Right lobe of liver (tissue), 6 donors: ENCODE measurements at regions not wholly inside any gene's neighbourhood (a gene's known extent, or its start where the extent isn't known, plus 50 kb on each side); places are given as distances from the start of the nearest gene placed in this dataset.

Experiments
- ATAC-seq, 4 donors: fragments of 200-7000 bp; cut with Tn5 transposase; one replicate each; pipeline ENCODE4 v1.9.1; 2020; ENCODE audit warnings: mild to moderate bottlenecking in 4 of 4, moderate library complexity in 4 of 4
- DNase-seq, 3 donors: peaks; one replicate each; pipeline ENCODE4 v3.0.0-alpha.2; 2020
- H3K27ac ChIP-seq, 3 donors: fragments of 200-600 bp; one replicate each; pipeline ENCODE4 v1.8.0; 2022
- H3K27me3 ChIP-seq, 2 donors: fragments of 200-600 bp; one replicate each; pipeline ENCODE4 v1.8.0; 2022
- H3K36me3 ChIP-seq, 4 donors: fragments of 200-600 bp; sonication (generic) in 1 of 4; one replicate each; pipeline versions ENCODE4 v1.5.1 to v1.8.0; 2017 to 2022; ENCODE audit warnings: control low read depth in 1 of 4
- H3K4me1 ChIP-seq, 4 donors: fragments of 200-600 bp; sonication (generic) in 1 of 4; one replicate each; pipeline versions ENCODE4 v1.5.1 to v1.8.0; 2017 to 2022; ENCODE audit warnings: control low read depth in 1 of 4
- H3K4me3 ChIP-seq, 3 donors: fragments of 200-600 bp; one replicate each; pipeline ENCODE4 v1.8.0; 2022
- H3K9me3 ChIP-seq, 4 donors: fragments of 200-600 bp; sonication (generic) in 1 of 4; one replicate each; pipeline versions ENCODE4 v1.5.1 to v1.8.0; 2017 to 2022; ENCODE audit warnings: control low read depth in 1 of 4
- POLR2A ChIP-seq: fragments of 450-650 bp; IDR thresholded peaks from one replicate; pipeline ENCODE4 v1.6.1; 2017; ENCODE audit warnings: antibody characterized with exemption, mild to moderate bottlenecking
- WGBS: methylation state at CpG from one replicate; pipeline ENCODE4 v1.1.6; 2018; ENCODE audit warnings: low coverage, low lambda C conversion rate; ENCODE audit not compliant: insufficient coverage; ENCODE audit errors: missing lambda C conversion rate; 5-methylcytosine and 5-hydroxymethylcytosine counted together
- intact Hi-C, 2 donors: fragments of 100-400 bp; cut with DNase I; formaldehyde crosslinking; loops; one replicate each; pipeline versions ENCODE4 v1.11.2 to v1.14.1; 2022
- TF ChIP-seq, protein P1 (sequence below), 4 donors: fragments of 200-600 bp in 3 of 4; fragments of 450-650 bp in 1 of 4; IDR thresholded peaks; one replicate each; pipeline versions ENCODE4 v1.5.1 to v1.8.0; 2016 to 2022; ENCODE audit warnings: antibody characterized with exemption in 4 of 4, mild to moderate bottlenecking in 2 of 4
- donor health status: DM: no; HTN: yes; CAD: no.
- donor health status: DM: no; HTN: no; CAD: no.
- donor health status: DM: no; HTN: no; CAD: no.
- donor health status: DM: no; HTN: yes; CAD: no.
- donor health status: DM: no; HTN: yes; CAD: no.

DNA sequence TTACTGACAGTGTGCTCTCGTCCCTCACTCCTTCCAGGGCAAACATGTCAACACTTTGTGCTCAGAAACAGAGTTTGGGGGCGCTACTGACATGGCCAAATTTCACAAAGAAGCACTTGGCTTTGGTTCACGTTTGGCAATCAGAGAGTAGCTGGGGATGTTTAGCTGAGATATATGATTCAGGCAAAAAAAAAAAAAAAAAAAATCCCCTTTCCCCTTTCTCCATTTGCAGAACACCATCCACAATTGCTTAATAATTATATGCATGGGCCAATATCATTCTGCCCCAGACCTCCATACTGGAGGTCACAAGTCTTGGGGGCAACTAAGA lies 128.4 kb upstream of the ADGRF1 start:
- no peaks in the 10 kb centered on the region for H3K36me3 ChIP-seq
- H3K4me3 ChIP-seq: no peak overlapping the region
- DNase-seq (no peak), ATAC-seq (no peak)
- intact Hi-C loops: no loop called here
- no peaks in the 10 kb centered on the region for H3K9me3 ChIP-seq
- H3K27ac ChIP-seq: no peak overlapping the region
- no peaks in the 10 kb centered on the region for H3K27me3 ChIP-seq
- TF ChIP-seq, protein P1, sequence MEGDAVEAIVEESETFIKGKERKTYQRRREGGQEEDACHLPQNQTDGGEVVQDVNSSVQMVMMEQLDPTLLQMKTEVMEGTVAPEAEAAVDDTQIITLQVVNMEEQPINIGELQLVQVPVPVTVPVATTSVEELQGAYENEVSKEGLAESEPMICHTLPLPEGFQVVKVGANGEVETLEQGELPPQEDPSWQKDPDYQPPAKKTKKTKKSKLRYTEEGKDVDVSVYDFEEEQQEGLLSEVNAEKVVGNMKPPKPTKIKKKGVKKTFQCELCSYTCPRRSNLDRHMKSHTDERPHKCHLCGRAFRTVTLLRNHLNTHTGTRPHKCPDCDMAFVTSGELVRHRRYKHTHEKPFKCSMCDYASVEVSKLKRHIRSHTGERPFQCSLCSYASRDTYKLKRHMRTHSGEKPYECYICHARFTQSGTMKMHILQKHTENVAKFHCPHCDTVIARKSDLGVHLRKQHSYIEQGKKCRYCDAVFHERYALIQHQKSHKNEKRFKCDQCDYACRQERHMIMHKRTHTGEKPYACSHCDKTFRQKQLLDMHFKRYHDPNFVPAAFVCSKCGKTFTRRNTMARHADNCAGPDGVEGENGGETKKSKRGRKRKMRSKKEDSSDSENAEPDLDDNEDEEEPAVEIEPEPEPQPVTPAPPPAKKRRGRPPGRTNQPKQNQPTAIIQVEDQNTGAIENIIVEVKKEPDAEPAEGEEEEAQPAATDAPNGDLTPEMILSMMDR (IDR thresholded peaks at IDR 0.05): no peak
- TF ChIP-seq POLR2A: no peak
- no peaks in the 10 kb centered on the region for H3K4me1 ChIP-seq
- WGBS: 59% methylated on average over 3 of the region's 3 CpGs

DNA sequence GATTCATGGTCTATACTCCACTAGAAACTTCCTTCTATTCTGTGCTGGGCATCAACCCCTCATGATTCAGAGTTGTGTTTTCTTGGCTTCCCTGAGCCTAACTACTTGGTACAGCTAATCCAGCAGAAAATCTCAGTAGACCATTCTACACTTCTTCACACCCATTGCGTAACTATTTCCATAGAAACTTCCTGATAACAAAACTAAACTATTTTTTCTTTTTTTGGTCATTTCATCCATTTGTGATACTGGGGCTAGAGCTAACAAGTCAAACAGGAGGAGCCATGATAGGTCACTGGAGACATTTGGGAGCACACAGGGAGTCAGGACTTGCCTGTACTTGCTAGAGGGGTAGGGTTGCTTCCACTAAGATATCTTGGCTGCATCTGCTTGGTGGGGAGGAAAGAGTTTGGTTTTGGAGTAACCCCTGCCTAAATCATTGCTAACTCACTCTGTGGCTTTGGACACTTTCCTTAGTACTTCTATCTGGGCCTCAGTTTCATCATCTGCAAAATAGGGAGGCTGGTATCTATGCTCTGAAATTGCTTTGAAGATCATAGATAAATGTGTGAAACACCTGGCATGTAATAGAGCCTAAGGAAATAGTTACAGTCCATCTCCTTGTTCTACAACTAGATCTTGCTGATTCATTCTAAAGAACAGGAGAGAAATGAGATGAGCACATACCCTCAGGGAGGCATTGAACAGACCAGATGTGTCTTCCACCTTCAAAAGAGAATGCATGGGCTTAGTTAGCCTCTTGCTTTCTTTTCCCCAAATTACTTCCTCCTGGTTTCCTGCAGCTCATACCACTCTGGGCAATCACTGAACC lies 127.9 kb upstream of the ADGRF1 start:
- no peak for TF ChIP-seq POLR2A
- TF ChIP-seq, protein P1 (IDR thresholded peaks at IDR 0.05): no peak
- H3K36me3 ChIP-seq: no peaks in the 10 kb centered on the region
- no peak overlapping the region for H3K4me3 ChIP-seq
- intact Hi-C loops: no loop called here
- no peaks in the 10 kb centered on the region for H3K4me1 ChIP-seq
- H3K27ac ChIP-seq: no peak overlapping the region
- H3K9me3 ChIP-seq: no peaks in the 10 kb centered on the region
- ATAC-seq (peak in 3 of 4 donors; percentile 15 to 41 (median 38)), DNase-seq (no peak)
- H3K27me3 ChIP-seq: no peaks in the 10 kb centered on the region
- WGBS: 69% methylated on average over 1 of the region's 1 CpG

DNA sequence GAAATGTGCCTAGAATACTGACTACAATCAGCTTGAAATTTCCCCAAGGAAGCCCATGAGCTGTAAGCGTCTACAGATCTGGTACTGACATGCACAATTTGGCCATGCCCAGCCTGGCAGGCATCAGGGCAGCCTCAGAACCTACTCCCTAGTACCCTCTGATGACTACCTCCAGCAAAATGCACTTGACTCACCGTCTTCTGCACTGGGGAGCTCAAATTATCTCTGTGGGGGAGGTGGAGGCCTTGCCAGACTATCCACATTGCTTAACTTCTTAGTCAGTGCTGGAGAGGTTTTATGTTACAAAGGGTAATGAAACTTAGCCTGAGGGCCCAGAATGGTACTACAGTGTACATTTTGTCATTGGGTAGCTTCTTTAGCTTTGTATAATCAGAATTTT lies 126.0 kb upstream of the ADGRF1 start:
- Histone ChIP-seq H3K27ac (no peak overlapping the region), H3K4me1 (no peaks in the 10 kb centered on the region), H3K9me3 (no peaks in the 10 kb centered on the region), H3K4me3 (no peak overlapping the region), H3K36me3 (no peaks in the 10 kb centered on the region), H3K27me3 (no peaks in the 10 kb centered on the region)
- no peak for TF ChIP-seq POLR2A
- TF ChIP-seq, protein P1 (IDR thresholded peaks at IDR 0.05): peak in 1 of 4 donors; percentile 25
- DNase-seq (no peak), ATAC-seq (peak in 3 of 4 donors; percentile 22 to 80 (median 33))
- WGBS: 54% methylated on average over 2 of the region's 2 CpGs
- intact Hi-C loops: no loop called here

DNA sequence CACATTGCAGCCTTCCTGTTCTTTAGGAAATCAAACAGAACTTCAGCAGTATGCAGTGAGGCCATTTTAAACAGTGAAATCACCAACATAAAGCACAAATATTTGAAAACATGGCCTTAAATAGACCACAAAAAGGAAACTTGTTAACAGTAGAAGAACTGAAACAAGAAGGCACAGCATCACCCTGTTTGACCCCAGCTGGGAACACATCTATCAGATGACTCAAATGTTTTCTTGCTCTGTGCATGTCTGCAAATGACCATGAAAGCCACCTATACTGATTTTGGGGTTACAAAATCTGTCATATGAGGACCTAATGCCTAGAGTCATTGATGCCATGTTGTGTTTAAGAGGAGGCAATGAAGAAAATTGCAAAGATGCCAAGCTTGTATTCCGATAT lies 123.8 kb upstream of the ADGRF1 start:
- Histone ChIP-seq H3K27ac (no peak overlapping the region), H3K36me3 (no peaks in the 10 kb centered on the region), H3K4me3 (no peak overlapping the region), H3K4me1 (no peaks in the 10 kb centered on the region), H3K9me3 (no peaks in the 10 kb centered on the region), H3K27me3 (no peaks in the 10 kb centered on the region)
- WGBS: 70% methylated on average over 1 of the region's 1 CpG
- intact Hi-C loops: no loop called here
- DNase-seq (no peak), ATAC-seq (peak; percentile 21 to 56 (median 38))
- TF ChIP-seq, protein P1 (IDR thresholded peaks at IDR 0.05): no peak
- no peak for TF ChIP-seq POLR2A
